Esophagus squamous epithelium (tissue), 5 donors: ENCODE measurements at regions not wholly inside any gene's neighbourhood (a gene's known extent, or its start where the extent isn't known, plus 50 kb on each side); places are given as distances from the start of the nearest gene placed in this dataset.

Experiments used
- DNase-seq: peaks from one replicate; lab custom pipeline; 2025; lab: John Stamatoyannopoulos, UW
- H3K27ac ChIP-seq, 4 donors: fragments of 200-600 bp; sonication (generic); one replicate each; pipeline ENCODE4 v1.5.1; 2016 to 2019; ENCODE audit warnings: mild to moderate bottlenecking in 1 of 4
- H3K27me3 ChIP-seq, 4 donors: fragments of 200-600 bp; sonication (generic); 1 replicate in 3 of 4; 2 replicates in 1 of 4; pipeline versions ENCODE4 v1.5.1 to v1.6.0; 2017 to 2021; ENCODE audit warnings: antibody characterized with exemption in 1 of 4
- H3K36me3 ChIP-seq, 3 donors: fragments of 200-600 bp; sonication (generic); one replicate each; pipeline ENCODE4 v1.5.1; 2016 to 2019
- H3K4me1 ChIP-seq, 3 donors: fragments of 200-600 bp; sonication (generic); one replicate each; pipeline ENCODE4 v1.5.1; 2017 to 2019
- H3K4me3 ChIP-seq, 4 donors: fragments of 200-600 bp; sonication (generic); 1 replicate in 3 of 4; 2 replicates in 1 of 4; pipeline ENCODE4 v1.5.1; 2016 to 2019; ENCODE audit warnings: mild to moderate bottlenecking in 2 of 4, moderate library complexity in 1 of 4
- H3K9me3 ChIP-seq, 3 donors: fragments of 200-600 bp; sonication (generic); one replicate each; pipeline ENCODE4 v1.5.1; 2016 to 2019
- POLR2A ChIP-seq, 4 donors: fragments of 450-650 bp; IDR thresholded peaks; one replicate each; pipeline ENCODE4 v1.6.1; 2017; ENCODE audit warnings: antibody characterized with exemption in 4 of 4, mild to moderate bottlenecking in 4 of 4, moderate library complexity in 3 of 4
- WGBS, 2 donors: methylation state at CpG; one replicate each; pipeline ENCODE4 v1.1.5; 2018; 5-methylcytosine and 5-hydroxymethylcytosine counted together
- intact Hi-C: fragments of 100-400 bp; cut with DNase I; formaldehyde crosslinking; loops from one replicate; pipeline ENCODE4 v1.15.0; 2022
- TF ChIP-seq, protein P1 (sequence below), 6 experiments: fragments of 450-650 bp in 4 of 6; fragments of 200-600 bp in 2 of 6; sonication (generic) in 2 of 6; IDR thresholded peaks; one replicate each; pipeline ENCODE4 v1.5.1; 2016 to 2019; ENCODE audit warnings: antibody characterized with exemption in 6 of 6, mild to moderate bottlenecking in 4 of 6, moderate library complexity in 4 of 6
- donor health status: DM: yes; HTN: yes; CAD: no.

DNA sequence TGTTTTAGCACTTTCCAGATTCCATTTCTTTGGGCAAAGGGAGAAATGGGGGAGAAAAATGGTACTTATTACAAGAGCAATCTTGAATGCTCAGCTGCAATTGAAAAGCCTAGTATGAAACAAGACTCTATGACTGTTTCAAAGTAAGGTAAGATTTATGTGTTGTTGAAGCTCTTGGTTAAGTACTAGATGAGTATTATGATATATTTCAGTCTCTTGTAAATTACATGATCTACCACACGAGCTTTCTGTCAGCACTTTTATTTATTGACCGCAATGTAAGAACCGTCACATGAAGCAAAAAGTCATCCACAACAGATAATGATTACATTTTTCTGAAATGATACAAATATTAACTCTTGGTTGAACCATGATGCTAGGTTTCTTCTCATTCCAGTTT lies 906.7 kb upstream of the CHORDC1 start:
- TF ChIP-seq, protein P1, sequence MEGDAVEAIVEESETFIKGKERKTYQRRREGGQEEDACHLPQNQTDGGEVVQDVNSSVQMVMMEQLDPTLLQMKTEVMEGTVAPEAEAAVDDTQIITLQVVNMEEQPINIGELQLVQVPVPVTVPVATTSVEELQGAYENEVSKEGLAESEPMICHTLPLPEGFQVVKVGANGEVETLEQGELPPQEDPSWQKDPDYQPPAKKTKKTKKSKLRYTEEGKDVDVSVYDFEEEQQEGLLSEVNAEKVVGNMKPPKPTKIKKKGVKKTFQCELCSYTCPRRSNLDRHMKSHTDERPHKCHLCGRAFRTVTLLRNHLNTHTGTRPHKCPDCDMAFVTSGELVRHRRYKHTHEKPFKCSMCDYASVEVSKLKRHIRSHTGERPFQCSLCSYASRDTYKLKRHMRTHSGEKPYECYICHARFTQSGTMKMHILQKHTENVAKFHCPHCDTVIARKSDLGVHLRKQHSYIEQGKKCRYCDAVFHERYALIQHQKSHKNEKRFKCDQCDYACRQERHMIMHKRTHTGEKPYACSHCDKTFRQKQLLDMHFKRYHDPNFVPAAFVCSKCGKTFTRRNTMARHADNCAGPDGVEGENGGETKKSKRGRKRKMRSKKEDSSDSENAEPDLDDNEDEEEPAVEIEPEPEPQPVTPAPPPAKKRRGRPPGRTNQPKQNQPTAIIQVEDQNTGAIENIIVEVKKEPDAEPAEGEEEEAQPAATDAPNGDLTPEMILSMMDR (IDR thresholded peaks at IDR 0.05) = no peak
- no peak for TF ChIP-seq POLR2A (IDR thresholded peaks at IDR 0.05)
- no peak overlapping the region for H3K4me3 ChIP-seq
- intact Hi-C loops = no loop called here
- H3K27ac ChIP-seq = no peak overlapping the region
- H3K27me3 ChIP-seq = no peaks in the 10 kb centered on the region
- 59 to 71% methylated on average over 3 of the region's 3 CpGs for WGBS, 2 donors
- no peaks in the 10 kb centered on the region for H3K9me3 ChIP-seq
- no peak for DNase-seq
- no peaks in the 10 kb centered on the region for H3K4me1 ChIP-seq
- no peaks in the 10 kb centered on the region for H3K36me3 ChIP-seq

DNA sequence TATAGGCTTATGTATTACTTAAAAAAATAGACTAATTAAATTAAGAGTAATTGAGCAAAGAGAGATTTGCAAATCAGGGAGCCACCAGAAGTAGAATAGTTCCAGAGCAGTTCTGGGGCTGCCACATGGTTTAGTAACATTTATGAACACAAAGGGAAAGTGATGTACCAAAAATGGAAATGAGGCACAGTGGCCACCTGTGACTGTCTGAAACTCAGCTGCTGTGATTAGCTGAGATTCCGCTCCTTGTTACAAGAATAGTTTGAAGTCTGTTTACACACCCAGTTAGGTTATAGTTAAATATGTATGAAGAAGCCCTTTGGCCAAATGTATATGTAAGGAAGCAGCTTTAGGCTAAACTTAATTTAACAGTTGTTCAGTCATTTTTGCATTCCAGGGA lies 901.5 kb upstream of the CHORDC1 start:
- no peaks in the 10 kb centered on the region for H3K9me3 ChIP-seq
- intact Hi-C loops = no loop called here
- no peak overlapping the region for H3K27ac ChIP-seq
- DNase-seq = no peak
- WGBS, 2 donors = 58 to 90% methylated on average over 1 of the region's 1 CpG
- H3K27me3 ChIP-seq = no peaks in the 10 kb centered on the region
- no peak overlapping the region for H3K4me3 ChIP-seq
- TF ChIP-seq, protein P1 (IDR thresholded peaks at IDR 0.05) = no peak
- TF ChIP-seq POLR2A (IDR thresholded peaks at IDR 0.05) = no peak
- no peaks in the 10 kb centered on the region for H3K4me1 ChIP-seq
- no peaks in the 10 kb centered on the region for H3K36me3 ChIP-seq

DNA sequence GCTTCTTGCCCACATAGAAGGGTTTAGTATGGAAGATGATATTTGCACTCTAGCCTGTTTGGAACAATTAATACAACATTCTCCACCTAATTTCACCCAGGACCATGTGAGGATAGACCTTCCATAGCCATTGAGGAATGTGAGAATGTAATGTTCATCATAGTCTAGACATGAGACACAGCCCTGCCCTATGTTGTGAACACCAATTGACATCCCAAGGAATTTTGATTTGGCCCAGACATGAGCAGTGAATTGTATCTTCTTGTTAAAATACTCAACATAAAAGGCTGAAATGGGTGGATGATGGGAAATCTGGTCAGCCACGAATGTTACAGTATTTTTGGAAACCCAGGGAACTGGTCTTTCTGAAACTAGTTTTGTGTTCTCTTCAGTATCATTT lies 892.3 kb upstream of the CHORDC1 start:
- intact Hi-C loops = no loop called here
- TF ChIP-seq, protein P1 (IDR thresholded peaks at IDR 0.05) = no peak
- no peak for TF ChIP-seq POLR2A (IDR thresholded peaks at IDR 0.05)
- no peaks in the 10 kb centered on the region for H3K4me1 ChIP-seq
- no peaks in the 10 kb centered on the region for H3K27me3 ChIP-seq
- DNase-seq = no peak
- no peaks in the 10 kb centered on the region for H3K36me3 ChIP-seq
- H3K9me3 ChIP-seq = no peaks in the 10 kb centered on the region
- WGBS, 2 donors = 9 to 20% methylated on average over 1 of the region's 1 CpG
- H3K27ac ChIP-seq = no peak overlapping the region
- H3K4me3 ChIP-seq = no peak overlapping the region

DNA sequence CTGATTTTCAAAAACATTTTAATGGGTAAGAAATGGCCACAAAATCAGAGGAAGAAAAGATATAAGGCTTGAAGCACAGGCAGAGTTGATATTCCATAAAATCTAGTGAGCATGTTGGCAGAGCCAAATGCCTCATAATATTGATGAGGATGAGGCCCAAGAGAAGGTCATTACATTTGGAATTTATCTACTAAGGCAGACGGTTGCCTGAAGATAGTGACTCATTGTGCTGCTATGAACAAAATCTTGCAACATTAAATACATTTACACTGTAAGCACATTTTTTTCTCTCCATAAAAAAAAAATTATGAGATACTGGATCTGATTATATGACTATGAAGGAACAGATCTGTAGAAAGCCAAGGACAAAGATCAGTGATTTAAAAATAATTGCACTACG lies 881.4 kb upstream of the CHORDC1 start:
- H3K27ac ChIP-seq = no peak overlapping the region
- intact Hi-C loops = no loop called here
- TF ChIP-seq POLR2A (IDR thresholded peaks at IDR 0.05) = no peak
- TF ChIP-seq, protein P1 (IDR thresholded peaks at IDR 0.05) = no peak
- no peaks in the 10 kb centered on the region for H3K4me1 ChIP-seq
- DNase-seq = no peak
- H3K4me3 ChIP-seq = no peak overlapping the region
- 28 to 29% methylated on average over 2 of the region's 2 CpGs for WGBS, 2 donors
- H3K36me3 ChIP-seq = no peaks in the 10 kb centered on the region
- H3K9me3 ChIP-seq = no peaks in the 10 kb centered on the region
- no peaks in the 10 kb centered on the region for H3K27me3 ChIP-seq

DNA sequence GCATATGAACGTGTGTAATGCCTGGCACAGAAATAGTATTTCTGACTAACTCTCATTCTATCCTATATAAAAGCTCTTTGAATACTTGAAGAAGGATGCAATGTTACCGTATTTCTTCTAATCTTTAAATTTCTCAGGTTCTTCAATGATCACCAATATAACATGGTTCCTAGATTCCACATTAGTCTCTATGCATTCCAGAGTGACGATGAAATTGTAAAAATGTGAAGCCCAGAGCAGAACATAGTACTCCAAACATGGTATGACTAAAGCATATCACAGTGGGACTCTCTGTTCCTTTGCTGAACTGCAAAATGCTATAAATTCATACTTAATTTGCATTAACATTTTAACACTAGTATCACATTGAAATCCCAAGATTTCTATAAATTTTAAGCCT lies 877.6 kb upstream of the CHORDC1 start:
- no peaks in the 10 kb centered on the region for H3K27me3 ChIP-seq
- H3K27ac ChIP-seq = no peak overlapping the region
- intact Hi-C loops = no loop called here
- TF ChIP-seq POLR2A (IDR thresholded peaks at IDR 0.05) = no peak
- TF ChIP-seq, protein P1 (IDR thresholded peaks at IDR 0.05) = no peak
- WGBS, 2 donors = 65 to 68% methylated on average over 3 of the region's 3 CpGs
- no peak for DNase-seq
- no peak overlapping the region for H3K4me3 ChIP-seq
- no peaks in the 10 kb centered on the region for H3K4me1 ChIP-seq
- H3K9me3 ChIP-seq = no peaks in the 10 kb centered on the region
- H3K36me3 ChIP-seq = no peaks in the 10 kb centered on the region
